PC-3 (cell line): ENCODE measurements at regions not wholly inside any gene's neighbourhood (a gene's known extent, or its start where the extent isn't known, plus 50 kb on each side); places are given as distances from the start of the nearest gene placed in this dataset.

ENCODE experiments used
- ATAC-seq: fragments of 200-7000 bp; cut with Tn5 transposase; 2 replicates; pipeline ENCODE4 v1.9.1; 2020; ENCODE audit warnings: mild to moderate bottlenecking, moderate library complexity
- BruUV-seq: library from RNA; stranded (reverse); fragments of 400-500 nt; replicated peaks from 2 replicates; lab custom pipeline; 2021; lab: Mats Ljungman, UMichigan
- CTCF ChIA-PET: fragments of 300-600 bp; sonication (Branson Sonifier 250); formaldehyde crosslinking; loops from one replicate; lab custom pipeline; 2022; ENCODE audit warnings: antibody characterized with exemption; lab: Charles Lee
- POLR2A ChIA-PET: fragments of 300-600 bp; sonication (Branson Sonifier 250); formaldehyde crosslinking; loops from one replicate; lab custom pipeline; 2022; ENCODE audit warnings: antibody characterized with exemption; ENCODE audit not compliant: unreplicated experiment; lab: Charles Lee
- DNase-seq: peaks from one replicate; pipeline ENCODE4 v3.0.0-alpha.2; 2015
- H2AFZ ChIP-seq: fragments of 300-600 bp; sonication (generic); 2 replicates; pipeline ENCODE4 v1.6.0; 2016; ENCODE audit warnings: antibody characterized with exemption, low read length
- H3F3A ChIP-seq: fragments of 300-600 bp; sonication (generic); one replicate; pipeline ENCODE4 v1.6.0; 2017; ENCODE audit warnings: antibody characterized with exemption, low read length, control low read depth, mild to moderate bottlenecking; ENCODE audit not compliant: unreplicated experiment
- H3K27ac ChIP-seq: fragments of 300-600 bp; sonication (generic); 2 replicates; pipeline ENCODE4 v1.5.1; 2016; ENCODE audit warnings: mild to moderate bottlenecking, low read length
- H3K27me3 ChIP-seq: fragments of 300-600 bp; sonication (generic); 2 replicates; pipeline ENCODE4 v1.6.1; 2016; ENCODE audit warnings: low read length, mixed read lengths
- H3K36me3 ChIP-seq: fragments of 300-600 bp; sonication (generic); 2 replicates; pipeline ENCODE4 v1.6.1; 2016; ENCODE audit warnings: low read depth, mixed run types, low read length, mixed read lengths
- H3K4me1 ChIP-seq: fragments of 300-600 bp; sonication (generic); 2 replicates; pipeline ENCODE4 v1.5.1; 2016; ENCODE audit warnings: low read length; ENCODE audit not compliant: insufficient read depth
- H3K4me2 ChIP-seq: fragments of 300-600 bp; sonication (generic); 2 replicates; pipeline ENCODE4 v1.6.0; 2016; ENCODE audit warnings: low read length
- H3K4me3 ChIP-seq: fragments of 300-600 bp; sonication (generic); 2 replicates; pipeline ENCODE4 v1.5.1; 2016; ENCODE audit warnings: mild to moderate bottlenecking, low read length, mixed read lengths
- H3K79me2 ChIP-seq: fragments of 300-600 bp; sonication (generic); 2 replicates; pipeline ENCODE4 v1.6.1; 2017; ENCODE audit warnings: low read length, mixed read lengths
- H3K9ac ChIP-seq: fragments of 300-600 bp; sonication (generic); 2 replicates; pipeline ENCODE4 v1.6.0; 2016; ENCODE audit warnings: mild to moderate bottlenecking, low read length
- H3K9me2 ChIP-seq: fragments of 300-600 bp; sonication (generic); replicated peaks from 2 replicates; pipeline ENCODE4 v1.6.1; 2016; ENCODE audit warnings: mixed run types, low read length, mixed read lengths
- H3K9me3 ChIP-seq: fragments of 300-600 bp; sonication (generic); 2 replicates; pipeline ENCODE4 v1.6.1; 2016; ENCODE audit warnings: low read length, mixed read lengths
- H4K20me1 ChIP-seq: fragments of 300-600 bp; sonication (generic); 2 replicates; pipeline ENCODE4 v1.6.1; 2016; ENCODE audit warnings: low read length, mixed read lengths
- EZH2 ChIP-seq: fragments of 300-600 bp; sonication (generic); IDR thresholded peaks from one replicate; pipeline ENCODE4 v1.6.1; 2017; ENCODE audit warnings: antibody characterized with exemption, mild to moderate bottlenecking, low read length; ENCODE audit not compliant: unreplicated experiment
- EZH2phosphoT487 ChIP-seq: fragments of 300-600 bp; sonication (generic); IDR thresholded peaks from 2 replicates; pipeline ENCODE4 v1.6.1; 2018; ENCODE audit warnings: mild to moderate bottlenecking, antibody characterized with exemption, low read length, borderline replicate concordance
- intact Hi-C: fragments of 100-400 bp; cut with micrococcal nuclease; formaldehyde crosslinking; loops from 2 replicates; pipeline ENCODE4 v1.9.0; 2023
- TF ChIP-seq, protein P1 (sequence below): fragments of 300-600 bp; sonication (generic); conservative IDR thresholded peaks from 2 replicates; pipeline ENCODE4 v1.5.1; 2017; ENCODE audit warnings: antibody characterized with exemption, low read depth, mild to moderate bottlenecking, low read length

DNA sequence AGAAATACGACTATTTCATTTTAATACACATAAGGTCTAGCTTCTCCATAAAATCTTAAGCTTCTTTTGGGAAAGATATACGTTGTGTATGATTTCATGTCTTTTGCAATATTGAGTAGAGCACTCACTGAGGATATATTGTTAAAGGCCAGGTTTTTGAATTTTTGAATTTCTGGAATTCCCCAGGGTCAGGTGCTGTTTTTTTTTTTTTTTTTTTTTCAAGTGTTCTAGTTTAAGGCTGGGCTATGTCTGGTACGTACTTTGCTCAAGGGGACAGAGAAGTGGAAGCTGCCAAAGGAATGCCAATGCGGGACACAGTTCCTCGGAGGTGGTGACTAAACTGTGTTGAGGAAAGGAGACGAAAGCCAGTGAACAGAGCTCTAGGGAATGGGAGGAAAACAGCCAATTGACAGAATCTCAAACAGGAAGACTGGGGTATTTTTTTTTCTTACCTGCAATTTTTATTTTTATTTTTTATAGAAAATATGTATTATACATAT is 510.5 kb upstream of the CBLB start:
- no peak overlapping the region for H3K4me3 ChIP-seq
- no peak for DNase-seq
- intact Hi-C loops: no loop called here
- ChIA-PET CTCF (no interaction called here), POLR2A (no interaction called here)
- H2AFZ ChIP-seq: no peak overlapping the region
- 0 out of 2 replicates have a peak, but pooled peaks cover 7% of the 10 kb centered on the region for H3K4me1 ChIP-seq
- TF ChIP-seq, protein P1, sequence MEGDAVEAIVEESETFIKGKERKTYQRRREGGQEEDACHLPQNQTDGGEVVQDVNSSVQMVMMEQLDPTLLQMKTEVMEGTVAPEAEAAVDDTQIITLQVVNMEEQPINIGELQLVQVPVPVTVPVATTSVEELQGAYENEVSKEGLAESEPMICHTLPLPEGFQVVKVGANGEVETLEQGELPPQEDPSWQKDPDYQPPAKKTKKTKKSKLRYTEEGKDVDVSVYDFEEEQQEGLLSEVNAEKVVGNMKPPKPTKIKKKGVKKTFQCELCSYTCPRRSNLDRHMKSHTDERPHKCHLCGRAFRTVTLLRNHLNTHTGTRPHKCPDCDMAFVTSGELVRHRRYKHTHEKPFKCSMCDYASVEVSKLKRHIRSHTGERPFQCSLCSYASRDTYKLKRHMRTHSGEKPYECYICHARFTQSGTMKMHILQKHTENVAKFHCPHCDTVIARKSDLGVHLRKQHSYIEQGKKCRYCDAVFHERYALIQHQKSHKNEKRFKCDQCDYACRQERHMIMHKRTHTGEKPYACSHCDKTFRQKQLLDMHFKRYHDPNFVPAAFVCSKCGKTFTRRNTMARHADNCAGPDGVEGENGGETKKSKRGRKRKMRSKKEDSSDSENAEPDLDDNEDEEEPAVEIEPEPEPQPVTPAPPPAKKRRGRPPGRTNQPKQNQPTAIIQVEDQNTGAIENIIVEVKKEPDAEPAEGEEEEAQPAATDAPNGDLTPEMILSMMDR: no peak
- TF ChIP-seq EZH2 (no peak), EZH2phosphoT487 (no peak)
- no peak overlapping the region for H3K9ac ChIP-seq
- H4K20me1 ChIP-seq: no peaks in the 10 kb centered on the region
- H3F3A ChIP-seq: no peaks in the 10 kb centered on the region
- no peaks in the 10 kb centered on the region for H3K9me2 ChIP-seq
- H3K36me3 ChIP-seq: no peaks in the 10 kb centered on the region
- ATAC-seq: no peak
- no peaks in the 10 kb centered on the region for H3K27me3 ChIP-seq
- BruUV-seq: no TSS peak
- H3K9me3 ChIP-seq: no peaks in the 10 kb centered on the region
- no peaks in the 10 kb centered on the region for H3K79me2 ChIP-seq
- H3K4me2 ChIP-seq: no peak overlapping the region
- no peak overlapping the region for H3K27ac ChIP-seq

DNA sequence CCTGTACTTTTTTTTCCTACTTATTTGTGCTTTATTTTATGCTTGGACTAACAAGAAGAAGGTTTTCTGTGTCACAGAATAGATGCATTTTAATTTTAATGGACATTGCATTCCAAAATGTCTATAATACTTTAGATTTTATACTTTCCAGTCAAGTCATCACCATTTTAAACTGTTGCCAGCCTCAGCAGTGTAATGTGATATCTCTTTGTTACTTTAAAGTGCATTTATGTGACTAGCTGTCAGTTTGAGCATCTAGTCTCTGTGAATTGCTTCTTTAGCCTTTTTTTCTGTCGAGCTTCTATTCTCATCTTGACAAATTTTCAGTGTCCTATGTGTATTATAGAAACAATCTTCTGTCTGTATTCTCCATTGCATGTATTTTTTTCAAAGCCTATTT is 511.4 kb upstream of the CBLB start:
- Histone ChIP-seq H3K9me3 (no peaks in the 10 kb centered on the region), H3K27ac (no peak overlapping the region), H3K4me2 (no peak overlapping the region), H3K36me3 (no peaks in the 10 kb centered on the region), H3K4me1 (0 out of 2 replicates have a peak, but pooled peaks cover 7% of the 10 kb centered on the region), H2AFZ (no peak overlapping the region), H4K20me1 (no peaks in the 10 kb centered on the region), H3K79me2 (no peaks in the 10 kb centered on the region), H3K9me2 (no peaks in the 10 kb centered on the region), H3K27me3 (no peaks in the 10 kb centered on the region), H3K9ac (no peak overlapping the region), H3F3A (no peaks in the 10 kb centered on the region), H3K4me3 (no peak overlapping the region)
- POLR2A ChIA-PET: no interaction called here
- CTCF ChIA-PET: no interaction called here
- no peak for TF ChIP-seq EZH2phosphoT487
- intact Hi-C loops: loop anchor here (10.0 kb wide), 1 partner anchor 205 kb away; no protein-coding TSS in a partner anchor
- ATAC-seq: 0 out of 2 replicates have a peak, but pooled peaks have one; percentile 32
- DNase-seq: no peak
- BruUV-seq: no TSS peak

DNA sequence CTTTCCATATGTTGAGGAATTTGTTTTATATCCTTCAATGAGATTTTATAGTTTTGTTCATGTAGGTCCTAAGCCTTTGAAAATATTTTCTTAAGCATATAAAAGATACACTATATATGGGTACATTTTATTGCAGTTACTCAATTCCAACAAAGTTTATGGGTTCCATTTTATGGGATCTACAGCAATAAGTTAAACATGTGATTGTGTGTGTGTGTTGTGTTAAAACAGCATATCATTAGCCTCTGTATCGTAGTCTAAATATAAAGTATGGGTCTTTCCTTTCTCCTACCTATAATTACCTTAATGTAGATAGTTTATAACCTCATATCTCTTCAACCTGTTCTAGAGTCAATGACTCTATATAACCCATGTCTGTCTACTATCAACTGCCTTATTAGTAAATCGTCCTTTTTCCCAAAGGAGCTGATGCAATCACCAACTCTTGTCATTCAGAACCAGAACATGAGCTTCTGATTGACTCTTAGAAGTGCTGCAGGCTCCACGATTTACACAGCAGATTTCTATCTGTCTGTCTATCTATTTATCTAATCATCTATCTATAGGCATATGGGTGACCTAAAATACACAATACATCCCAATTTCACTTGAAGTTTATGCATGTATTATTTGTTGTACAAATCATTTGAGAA is 512.6 kb upstream of the CBLB start:
- Histone ChIP-seq H2AFZ (no peak overlapping the region), H4K20me1 (no peaks in the 10 kb centered on the region), H3K36me3 (no peaks in the 10 kb centered on the region), H3F3A (no peaks in the 10 kb centered on the region), H3K4me1 (0 out of 2 replicates have a peak, but pooled peaks cover 7% of the 10 kb centered on the region), H3K4me3 (no peak overlapping the region), H3K4me2 (no peak overlapping the region), H3K9me2 (no peaks in the 10 kb centered on the region), H3K9me3 (no peaks in the 10 kb centered on the region), H3K27me3 (no peaks in the 10 kb centered on the region), H3K79me2 (no peaks in the 10 kb centered on the region), H3K9ac (no peak overlapping the region), H3K27ac (no peak overlapping the region)
- POLR2A ChIA-PET: no interaction called here
- intact Hi-C loops: loop anchor here (10.0 kb wide), 1 partner anchor 203 kb away; no protein-coding TSS in a partner anchor
- CTCF ChIA-PET: no interaction called here
- BruUV-seq: no TSS peak
- peak; percentile 89 for ATAC-seq
- TF ChIP-seq EZH2phosphoT487 (no peak), EZH2 (no peak)
- TF ChIP-seq, protein P1: no peak
- peak; percentile 39 for DNase-seq
